NCI-H2029 (cell line): ENCODE measurements at regions not wholly inside any gene's neighbourhood (a gene's known extent, or its start where the extent isn't known, plus 50 kb on each side); places are given as distances from the start of the nearest gene placed in this dataset.

Source experiments
- DNase-seq: peaks from one replicate; lab custom pipeline; 2025; lab: John Stamatoyannopoulos, UW

DNA sequence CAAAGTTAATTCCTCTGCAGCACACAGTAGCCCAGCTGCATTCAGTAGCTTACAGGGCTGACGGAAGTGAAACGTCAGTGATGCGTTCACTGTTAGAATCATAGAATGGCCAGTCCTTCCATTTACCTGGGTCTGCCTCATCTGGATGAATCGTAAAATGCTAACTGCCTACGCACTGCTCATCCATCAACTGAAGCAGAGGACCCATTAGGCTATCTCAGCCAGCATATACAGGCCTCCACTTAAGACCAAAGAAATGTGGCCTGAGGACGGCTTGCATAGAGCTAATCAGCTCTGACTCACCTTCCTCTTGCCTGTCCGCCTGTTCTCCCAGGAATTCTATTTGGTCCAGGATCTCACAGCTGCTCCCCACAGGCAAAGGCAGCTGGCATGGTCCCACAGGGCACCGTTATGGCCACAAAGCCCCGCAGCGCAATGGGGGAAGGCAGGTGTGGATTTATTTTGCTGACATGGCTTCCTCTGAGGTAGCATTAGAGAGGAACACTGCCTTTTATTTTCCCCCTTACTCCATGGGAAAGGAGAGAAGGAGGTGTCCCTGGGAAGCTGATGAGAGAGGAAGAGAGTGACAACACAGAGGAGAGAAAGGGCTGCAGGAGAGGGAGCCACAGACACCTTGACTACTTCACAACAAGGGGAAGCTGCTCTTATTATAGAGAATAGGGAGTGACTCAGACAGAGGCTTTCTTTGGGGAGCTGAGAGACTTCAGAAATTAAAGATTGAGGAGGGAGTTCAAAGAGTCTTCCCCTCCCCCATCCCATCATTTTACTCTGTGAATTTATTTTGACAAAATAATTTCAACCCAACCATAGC, 177.6 kb downstream of the HHIPL2 start:
- DNase-seq = no peak

GRCh38 chr1:222369148-222369547, 178.8 kb downstream of the HHIPL2 start:
- no peak for DNase-seq

- DNase-seq = no peak
Measured at GRCh38 chr1:222358100-222358499, 189.8 kb downstream of the HHIPL2 start.

GRCh38 chr1:222357252-222357651, 190.7 kb downstream of the HHIPL2 start:
- DNase-seq = no peak

- no peak for DNase-seq
Measured at GRCh38 chr1:222347627-222348026, 200.3 kb downstream of the HHIPL2 start.

DNA sequence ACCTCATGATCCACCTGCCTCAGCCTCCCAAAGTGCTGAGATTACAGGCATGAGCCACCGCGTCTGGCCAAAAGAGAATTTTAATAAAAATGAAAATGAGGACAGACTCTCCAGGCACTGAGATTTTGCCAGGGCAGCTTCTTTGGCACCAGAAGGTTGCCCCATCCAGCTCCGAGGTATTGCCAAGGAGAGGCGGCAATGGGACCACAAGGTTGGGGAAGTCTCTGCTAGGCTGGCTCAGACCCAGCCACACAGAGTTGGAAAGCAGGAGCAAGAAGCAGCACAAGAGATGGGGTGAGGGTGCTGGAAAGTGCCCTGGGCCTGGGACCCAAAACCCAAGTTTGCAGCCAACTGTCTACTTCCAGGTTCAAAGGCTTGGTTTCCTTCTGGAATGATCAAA, 200.9 kb downstream of the HHIPL2 start:
- no peak for DNase-seq

GRCh38 chr1:222339376-222339947, 208.4 kb downstream of the HHIPL2 start:
- DNase-seq = no peak

GRCh38 chr1:222335586-222335985, 212.3 kb downstream of the HHIPL2 start:
- peak; percentile 21 for DNase-seq

- no peak for DNase-seq
Measured at GRCh38 chr1:222334026-222334680, 213.8 kb downstream of the HHIPL2 start.

DNA sequence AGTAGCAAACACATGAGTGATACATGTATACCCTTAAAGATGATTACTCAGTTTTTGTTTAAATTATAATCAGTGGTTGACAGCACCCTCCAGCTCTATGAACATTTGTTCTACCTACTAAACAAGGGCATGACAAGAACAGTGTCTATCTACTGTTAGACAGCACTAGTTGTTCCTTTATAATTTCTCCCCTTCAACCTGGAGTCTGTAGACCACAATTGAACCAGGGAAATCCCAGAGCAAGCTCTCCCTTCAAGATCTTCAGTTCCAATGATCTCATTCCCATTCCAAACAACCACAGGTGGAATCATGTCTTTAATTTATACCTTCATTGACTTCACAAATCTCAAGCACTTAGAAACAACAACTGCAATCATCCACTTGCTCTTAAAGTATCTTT, 216.1 kb downstream of the HHIPL2 start:
- no peak for DNase-seq

- DNase-seq = no peak
Measured at GRCh38 chr1:222331340-222331739, 216.6 kb downstream of the HHIPL2 start.

GRCh38 chr1:222329493-222330045, 218.3 kb downstream of the HHIPL2 start:
- DNase-seq = no peak

- no peak for DNase-seq
Measured at GRCh38 chr1:222326710-222327036, 221.2 kb downstream of the HHIPL2 start.

- DNase-seq = no peak
Measured at GRCh38 chr1:222326006-222326709, 221.7 kb downstream of the HHIPL2 start.

GRCh38 chr1:222325506-222325905, 222.4 kb downstream of the HHIPL2 start:
- no peak for DNase-seq

DNA sequence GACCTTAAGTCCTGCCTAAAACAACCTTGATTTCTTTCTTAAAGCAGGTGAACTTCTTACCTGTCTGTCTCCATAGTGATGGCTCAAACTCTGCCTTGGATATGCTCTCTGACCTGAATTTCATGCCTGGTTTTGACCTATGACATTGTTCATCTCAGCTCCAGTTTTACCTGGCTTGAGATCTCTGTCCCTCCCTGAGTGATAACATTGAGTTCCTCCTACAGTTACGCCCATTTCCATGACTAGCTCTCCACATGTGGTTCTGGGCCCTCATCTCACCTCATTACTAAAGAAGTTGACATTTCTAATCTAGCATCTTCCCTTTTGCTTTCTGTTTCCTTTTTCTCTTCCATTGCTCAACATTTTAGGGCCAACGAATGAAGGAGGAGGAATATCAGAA, 233.1 kb downstream of the HHIPL2 start:
- no peak for DNase-seq

DNA sequence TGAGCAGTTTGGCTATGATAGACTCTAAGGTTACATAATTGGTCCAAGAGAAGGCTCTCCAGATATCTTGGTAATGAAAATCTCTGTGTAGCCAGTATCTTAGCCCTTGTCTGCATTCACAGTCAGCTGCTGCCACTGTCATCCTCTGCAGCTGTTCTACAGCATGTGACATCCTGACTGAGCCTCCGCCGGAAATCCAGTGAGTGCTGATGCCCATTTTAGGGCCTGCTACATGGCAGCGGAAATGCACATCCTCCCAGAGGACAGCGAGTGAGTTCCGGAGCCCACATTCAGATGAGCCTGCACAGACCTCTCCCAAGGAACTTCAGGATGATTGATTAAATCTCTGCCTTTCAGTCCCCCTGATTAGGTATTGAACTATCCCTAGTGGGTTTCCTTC, 237.1 kb downstream of the HHIPL2 start:
- DNase-seq = no peak

- DNase-seq = no peak
Measured at GRCh38 chr1:222307621-222308020, 240.3 kb downstream of the HHIPL2 start.

DNA sequence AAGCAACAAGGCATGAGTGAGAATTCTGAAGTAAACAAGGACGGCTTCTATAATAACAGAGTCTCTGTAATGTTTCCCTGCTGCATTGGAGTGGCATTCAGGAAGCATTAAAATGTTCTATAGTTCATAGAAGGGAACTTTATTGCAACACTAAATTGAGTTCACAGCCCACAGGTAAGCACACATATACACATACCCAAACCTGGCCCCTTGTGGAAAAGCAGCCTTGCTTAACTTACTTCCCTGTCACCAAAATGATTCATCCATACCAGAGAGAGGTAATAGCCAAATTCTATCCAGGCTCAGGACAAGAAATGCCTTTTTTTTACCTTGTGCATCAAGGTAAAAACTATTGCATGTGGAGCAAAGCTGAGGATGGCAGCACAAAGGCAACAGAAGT, 241.4 kb downstream of the HHIPL2 start:
- DNase-seq = no peak

DNA sequence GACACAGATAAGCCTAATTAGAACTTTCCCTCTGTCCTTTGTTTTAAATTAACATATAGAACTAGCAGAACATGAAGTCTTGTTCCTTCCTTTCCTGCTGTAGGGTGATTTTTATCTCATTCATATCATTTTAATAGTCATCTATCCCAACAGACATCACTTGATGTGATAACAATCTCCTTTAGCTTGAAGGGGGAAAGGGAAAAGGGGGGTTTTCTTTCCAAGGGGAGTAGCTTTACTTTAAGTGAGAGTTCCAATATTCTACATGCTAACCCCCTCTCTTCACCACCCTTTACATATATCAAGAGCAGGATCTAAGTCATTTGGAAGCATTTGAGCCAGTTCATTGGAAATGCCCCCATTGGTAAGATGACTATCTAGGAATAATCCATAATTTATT, 241.9 kb downstream of the HHIPL2 start:
- no peak for DNase-seq

DNA sequence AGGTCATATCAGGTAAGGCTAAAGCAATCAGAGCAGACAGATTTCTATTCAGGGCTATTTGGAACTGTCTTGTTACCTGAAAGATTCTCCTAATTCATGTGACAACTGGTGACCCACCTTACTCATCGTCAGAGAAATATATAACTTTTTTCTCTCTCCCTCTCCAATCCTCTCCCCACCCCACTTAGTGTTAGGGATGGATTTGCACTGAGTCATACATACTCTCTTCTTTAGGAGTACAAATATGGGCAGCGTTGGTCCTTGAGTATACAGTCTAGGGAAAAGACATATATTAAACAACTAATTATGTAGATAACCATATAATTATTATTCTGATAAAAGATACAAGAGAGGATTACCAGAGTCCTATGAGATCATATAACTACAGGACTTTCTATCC, 246.3 kb downstream of the HHIPL2 start:
- no peak for DNase-seq

DNA sequence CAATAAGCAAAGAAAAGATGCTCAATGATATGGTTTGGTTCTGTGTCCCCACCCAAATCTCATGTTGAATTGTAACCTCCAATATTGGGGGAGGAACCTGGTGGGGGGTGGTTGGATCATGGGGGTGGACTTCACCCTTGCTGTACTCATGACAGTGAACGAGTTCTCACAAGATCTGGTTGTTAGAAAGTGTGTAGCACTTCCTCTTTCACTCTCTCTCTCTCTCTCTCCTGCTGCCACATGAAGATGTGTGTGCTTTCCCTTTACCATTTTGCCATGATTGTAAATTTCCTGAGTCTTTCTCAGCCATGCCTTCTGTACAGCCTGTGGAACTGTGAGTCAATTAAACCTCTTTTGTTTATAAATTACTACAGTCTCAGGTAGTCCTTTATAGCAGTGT, 248.4 kb downstream of the HHIPL2 start:
- no peak for DNase-seq

DNA sequence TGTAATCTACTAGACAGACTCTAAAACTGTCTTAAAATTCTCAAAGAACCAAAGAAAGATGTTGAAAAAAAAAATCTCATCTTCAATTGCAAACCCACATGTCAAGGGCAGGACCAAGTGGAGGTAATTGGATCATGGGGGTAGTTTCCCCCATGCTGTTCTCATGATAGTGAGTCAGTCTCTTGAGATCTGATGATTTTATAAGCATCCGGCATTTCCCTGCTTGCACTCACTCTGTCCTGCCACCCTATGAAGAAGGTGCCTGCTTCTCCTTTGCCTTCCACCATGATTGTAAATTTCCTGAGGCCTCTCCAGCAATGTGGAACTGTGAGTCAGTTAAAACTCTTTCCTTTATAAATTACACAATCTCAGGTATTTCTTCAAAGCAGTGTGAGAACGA, 257.0 kb downstream of the HHIPL2 start:
- DNase-seq = no peak
